WERI-Rb-1 (cell line): ENCODE measurements at regions not wholly inside any gene's neighbourhood (a gene's known extent, or its start where the extent isn't known, plus 50 kb on each side); places are given as distances from the start of the nearest gene placed in this dataset.
"Not testable (repeated sequence)": the region's sequence is repeated elsewhere in the genome, so short reads cannot be mapped to it uniquely, and the experiment has no call there.

Source experiments
- DNase-seq: peaks from one replicate; pipeline ENCODE4 v3.0.0-alpha.2; 2020
- H3K27ac ChIP-seq: fragments of 250-450 bp; sonication (Bioruptor Pico); 2 replicates; pipeline ENCODE4 v1.5.1; 2020; ENCODE audit warnings: mild to moderate bottlenecking, moderate library complexity
- H3K27me3 ChIP-seq: fragments of 250-450 bp; sonication (Bioruptor Pico); 2 replicates; pipeline ENCODE4 v1.5.1; 2021; ENCODE audit warnings: mild to moderate bottlenecking, low read depth, moderate library complexity; ENCODE audit not compliant: insufficient read depth, severe bottlenecking
- H3K36me3 ChIP-seq: fragments of 250-450 bp; sonication (Bioruptor Pico); 2 replicates; pipeline ENCODE4 v1.5.1; 2020; ENCODE audit warnings: mild to moderate bottlenecking, moderate library complexity
- H3K4me3 ChIP-seq: 2 replicates; pipeline ENCODE4 v1.5.1; 2011; ENCODE audit warnings: low read depth, mild to moderate bottlenecking, control low read depth, low read length
- H3K9me3 ChIP-seq: fragments of 250-450 bp; sonication (Bioruptor Pico); 2 replicates; pipeline ENCODE4 v1.5.1; 2021; ENCODE audit warnings: mild to moderate bottlenecking, moderate library complexity; ENCODE audit not compliant: severe bottlenecking
- CTCF ChIP-seq: IDR thresholded peaks from 2 replicates; pipeline ENCODE4 v1.5.1; 2011; ENCODE audit warnings: low read depth, mild to moderate bottlenecking, control low read depth, inconsistent platforms, low read length

- TF ChIP-seq CTCF, result no peak
- H3K9me3 ChIP-seq, result no peaks in the 10 kb centered on the region
- H3K4me3 ChIP-seq, result no peak overlapping the region
- no peaks in the 10 kb centered on the region for H3K36me3 ChIP-seq
- H3K27ac ChIP-seq, result no peak overlapping the region
- DNase-seq, result no peak
- no peaks in the 10 kb centered on the region for H3K27me3 ChIP-seq
Measured at GRCh38 chr1:117759535-117759934, 153.7 kb downstream of the TENT5C start.

GRCh38 chr1:117760069-117760468, 154.2 kb downstream of the TENT5C start:
- TF ChIP-seq CTCF, result no peak
- Histone ChIP-seq H3K27me3 (no peaks in the 10 kb centered on the region), H3K9me3 (no peaks in the 10 kb centered on the region), H3K4me3 (no peak overlapping the region), H3K27ac (no peak overlapping the region), H3K36me3 (no peaks in the 10 kb centered on the region)
- DNase-seq, result no peak

GRCh38 chr1:117760485-117760884, 154.6 kb downstream of the TENT5C start:
- Histone ChIP-seq H3K4me3 (no peak overlapping the region), H3K9me3 (no peaks in the 10 kb centered on the region), H3K27me3 (no peaks in the 10 kb centered on the region), H3K36me3 (no peaks in the 10 kb centered on the region), H3K27ac (no peak overlapping the region)
- TF ChIP-seq CTCF, result no peak
- DNase-seq, result no peak

- H3K27ac ChIP-seq, H3K27me3 ChIP-seq, H3K36me3 ChIP-seq, DNase-seq, H3K4me3 ChIP-seq: not testable (repeated sequence)
- peaks cover 20% of the 10 kb centered on the region for H3K9me3 ChIP-seq
Measured at GRCh38 chr1:117767756-117768155, 161.7 kb downstream of the GDAP2 start.

- H3K36me3 ChIP-seq, result no peaks in the 10 kb centered on the region
- no peak for DNase-seq
- H3K4me3 ChIP-seq, result no peak overlapping the region
- H3K9me3 ChIP-seq, result peaks cover 20% of the 10 kb centered on the region
- H3K27ac ChIP-seq, result no peak overlapping the region
- no peaks in the 10 kb centered on the region for H3K27me3 ChIP-seq
- no peak for TF ChIP-seq CTCF
Measured at GRCh38 chr1:117770981-117771531, 158.4 kb downstream of the GDAP2 start.

- TF ChIP-seq CTCF, result no peak
Measured at GRCh38 chr1:117779364-117779763, 150.1 kb downstream of the GDAP2 start.

More at GRCh38 chr1:117779364-117779763, 150.1 kb downstream of the GDAP2 start:
- no peaks in the 10 kb centered on the region for H3K36me3 ChIP-seq
- H3K27me3 ChIP-seq, result no peaks in the 10 kb centered on the region
- H3K27ac ChIP-seq, result no peak overlapping the region
- no peak for DNase-seq
- H3K4me3 ChIP-seq, result no peak overlapping the region
- no peaks in the 10 kb centered on the region for H3K9me3 ChIP-seq
